ENCODE measurements at regions not wholly inside any gene's neighbourhood (a gene's known extent, or its start where the extent isn't known, plus 50 kb on each side); places are given as distances from the start of the nearest gene placed in this dataset.

- ChIA-PET CTCF (no interaction called here), RAD21 (ENCODE audit: unreplicated experiment) (no interaction called here), SMC1A (ENCODE audit: uncharacterized antibody, unreplicated experiment) (no interaction called here), POLR2A (no interaction called here)
- Histone ChIP-seq H3K27ac (ENCODE audit: control insufficient read depth, insufficient read depth) (no peak overlapping the region), H3K4me3 (no peak overlapping the region), H2AFZ (ENCODE audit: control insufficient read depth, low read depth, low read length) (no peak overlapping the region), H3K9ac (ENCODE audit: control insufficient read depth, insufficient read depth, low read length) (no peak overlapping the region), H3K79me2 (ENCODE audit: control insufficient read depth, insufficient read depth, low read length) (no peaks in the 10 kb centered on the region), H3K4me1 (ENCODE audit: control insufficient read depth, insufficient read depth, low read length) (no peaks in the 10 kb centered on the region), H3K27me3 (replicated peaks in 1 of 2; ENCODE audit: control insufficient read depth in 2 of 2, insufficient read depth in 2 of 2, low read length in 1 of 2) (no peaks in the 10 kb centered on the region), H4K20me1 (ENCODE audit: control insufficient read depth, insufficient read depth) (no peaks in the 10 kb centered on the region), H3K4me2 (ENCODE audit: control insufficient read depth, insufficient read depth) (no peak overlapping the region), H3K9me3 (replicated peaks; ENCODE audit: control insufficient read depth, insufficient read depth, low read length) (no peaks in the 10 kb centered on the region), H3K36me3 (ENCODE audit: control insufficient read depth in 2 of 2, insufficient read depth in 2 of 2, low read length in 1 of 2) (no peaks in the 10 kb centered on the region)
- DNase-seq (ENCODE audit: low read depth, low spot score) (no peak), ATAC-seq (no peak), FAIRE-seq (no peak)
- TF ChIP-seq CBX5 (IDR thresholded peaks at IDR 0.05; ENCODE audit: low read depth) = no peak
- TF ChIP-seq KDM1A (IDR thresholded peaks at IDR 0.05; ENCODE audit: borderline replicate concordance) = no peak
- TF ChIP-seq, protein P1, sequence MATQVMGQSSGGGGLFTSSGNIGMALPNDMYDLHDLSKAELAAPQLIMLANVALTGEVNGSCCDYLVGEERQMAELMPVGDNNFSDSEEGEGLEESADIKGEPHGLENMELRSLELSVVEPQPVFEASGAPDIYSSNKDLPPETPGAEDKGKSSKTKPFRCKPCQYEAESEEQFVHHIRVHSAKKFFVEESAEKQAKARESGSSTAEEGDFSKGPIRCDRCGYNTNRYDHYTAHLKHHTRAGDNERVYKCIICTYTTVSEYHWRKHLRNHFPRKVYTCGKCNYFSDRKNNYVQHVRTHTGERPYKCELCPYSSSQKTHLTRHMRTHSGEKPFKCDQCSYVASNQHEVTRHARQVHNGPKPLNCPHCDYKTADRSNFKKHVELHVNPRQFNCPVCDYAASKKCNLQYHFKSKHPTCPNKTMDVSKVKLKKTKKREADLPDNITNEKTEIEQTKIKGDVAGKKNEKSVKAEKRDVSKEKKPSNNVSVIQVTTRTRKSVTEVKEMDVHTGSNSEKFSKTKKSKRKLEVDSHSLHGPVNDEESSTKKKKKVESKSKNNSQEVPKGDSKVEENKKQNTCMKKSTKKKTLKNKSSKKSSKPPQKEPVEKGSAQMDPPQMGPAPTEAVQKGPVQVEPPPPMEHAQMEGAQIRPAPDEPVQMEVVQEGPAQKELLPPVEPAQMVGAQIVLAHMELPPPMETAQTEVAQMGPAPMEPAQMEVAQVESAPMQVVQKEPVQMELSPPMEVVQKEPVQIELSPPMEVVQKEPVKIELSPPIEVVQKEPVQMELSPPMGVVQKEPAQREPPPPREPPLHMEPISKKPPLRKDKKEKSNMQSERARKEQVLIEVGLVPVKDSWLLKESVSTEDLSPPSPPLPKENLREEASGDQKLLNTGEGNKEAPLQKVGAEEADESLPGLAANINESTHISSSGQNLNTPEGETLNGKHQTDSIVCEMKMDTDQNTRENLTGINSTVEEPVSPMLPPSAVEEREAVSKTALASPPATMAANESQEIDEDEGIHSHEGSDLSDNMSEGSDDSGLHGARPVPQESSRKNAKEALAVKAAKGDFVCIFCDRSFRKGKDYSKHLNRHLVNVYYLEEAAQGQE (IDR thresholded peaks at IDR 0.05; ENCODE audit: low read depth, low read length) = no peak
- no peak for TF ChIP-seq ZNF384 (IDR thresholded peaks at IDR 0.05; ENCODE audit: borderline replicate concordance, low read depth, low read length)
- no peak for TF ChIP-seq PML (IDR thresholded peaks at IDR 0.05; ENCODE audit: low read length)
- no peak for TF ChIP-seq ZZZ3 (IDR thresholded peaks at IDR 0.05; ENCODE audit: control insufficient read depth, insufficient read length, low read depth)
- no peak for TF ChIP-seq RCOR1 (conservative IDR thresholded peaks at IDR 0.05; ENCODE audit: low read depth, low read length)
- no peak for TF ChIP-seq SIN3A (IDR thresholded peaks at IDR 0.05; ENCODE audit: low read depth, low read length)
- TF ChIP-seq ATF2 (IDR thresholded peaks at IDR 0.05; ENCODE audit: low read length) = no peak
- no peak for TF ChIP-seq EZH2 (IDR thresholded peaks at IDR 0.05; ENCODE audit: borderline replicate concordance, control insufficient read depth, low read depth, low read length)
- TF ChIP-seq ZNF217 (IDR thresholded peaks at IDR 0.05) = no peak
- TF ChIP-seq BRCA1 (IDR thresholded peaks at IDR 0.05; ENCODE audit: low read depth, low read length) = no peak
- no peak for TF ChIP-seq E2F4 (IDR thresholded peaks at IDR 0.05; ENCODE audit: low read depth, low read length)
- TF ChIP-seq TCF12 (IDR thresholded peaks at IDR 0.05; ENCODE audit: low read depth, low read length) = no peak
- no peak for TF ChIP-seq CREM (IDR thresholded peaks at IDR 0.05; ENCODE audit: low read depth)
- TF ChIP-seq POU2F2 (IDR thresholded peaks at IDR 0.05; ENCODE audit: borderline replicate concordance, low read depth, low read length) = no peak
- TF ChIP-seq RBBP5 (conservative IDR thresholded peaks at IDR 0.05) = no peak
- in situ Hi-C loops (cut with MboI) (no loop called here), intact Hi-C loops (cut with micrococcal nuclease; ENCODE audit: unreplicated experiment) (no loop called here)
- 67% methylated on average over 5 of the region's 5 CpGs for WGBS (ENCODE audit: insufficient coverage, insufficient replicate concordance, low lambda C conversion rate, missing lambda C conversion rate)
- no TSS peak for BruUV-seq (replicated peaks)
Observed at GRCh38 chr11:127619946-127620345, 619.4 kb upstream of the KIRREL3 start.

All from GM12878 (cell line).